Astrocyte (in vitro differentiated cells and primary cell): ENCODE measurements at regions not wholly inside any gene's neighbourhood (a gene's known extent, or its start where the extent isn't known, plus 50 kb on each side); places are given as distances from the start of the nearest gene placed in this dataset.

Experiments
- CTCF ChIP-seq: IDR thresholded peaks from 2 replicates; pipeline ENCODE4 v1.5.1; 2011; ENCODE audit warnings: low read depth, mild to moderate bottlenecking, inconsistent platforms, low read length, moderate library complexity; ENCODE audit not compliant: insufficient read depth
- EZH2 ChIP-seq: IDR thresholded peaks from 2 replicates; pipeline ENCODE4 v1.6.1; 2012; ENCODE audit warnings: mild to moderate bottlenecking, low read length, inconsistent platforms; ENCODE audit not compliant: insufficient read depth

DNA sequence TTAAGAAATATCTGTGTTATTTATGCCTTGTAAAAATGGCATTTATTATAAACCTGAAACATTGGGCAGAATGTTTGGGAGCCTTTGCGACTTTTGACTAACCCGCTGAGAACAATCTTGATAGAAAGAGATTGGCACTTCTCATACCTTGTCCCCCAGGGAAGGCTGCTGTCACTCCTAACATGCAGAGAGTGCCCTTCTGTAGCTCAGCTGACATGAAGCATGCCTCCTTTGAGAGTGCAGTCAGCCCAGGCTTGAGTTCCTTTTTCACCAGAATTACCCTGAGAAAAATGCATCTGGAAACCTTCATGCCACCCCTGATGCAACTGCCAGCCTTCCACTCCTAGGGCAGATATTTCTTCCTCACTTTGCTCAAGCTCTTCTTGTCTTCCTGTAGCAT, 569.2 kb upstream of the ARPP21 start:
- TF ChIP-seq CTCF (no peak), EZH2 (no peak)
